Activated T-cell treated with anti-CD3 and anti-CD28 coated beads, Interleukin-2, amount 50 U/mL, for 24 hours (primary cell): ENCODE measurements at regions not wholly inside any gene's neighbourhood (a gene's known extent, or its start where the extent isn't known, plus 50 kb on each side); places are given as distances from the start of the nearest gene placed in this dataset.

Source experiments
- DNase-seq: peaks from one replicate; pipeline ENCODE4 v3.0.0-alpha.2; 2020
- H3K27ac Mint-ChIP-seq: 2 replicates; pipeline ENCODE4 v1.8.0; 2020; ENCODE audit warnings: mild to moderate bottlenecking, mixed read lengths
- H3K27me3 Mint-ChIP-seq: 2 replicates; pipeline ENCODE4 v1.8.0; 2020; ENCODE audit warnings: mixed read lengths
- H3K36me3 Mint-ChIP-seq: 2 replicates; pipeline ENCODE4 v1.8.0; 2020; ENCODE audit warnings: low read depth, mixed read lengths
- H3K4me1 Mint-ChIP-seq: 2 replicates; pipeline ENCODE4 v1.8.0; 2020; ENCODE audit warnings: low read depth, mixed read lengths
- H3K4me3 Mint-ChIP-seq: 2 replicates; pipeline ENCODE4 v1.8.0; 2020; ENCODE audit warnings: mild to moderate bottlenecking, moderate library complexity, mixed read lengths
- H3K9me3 Mint-ChIP-seq: 2 replicates; pipeline ENCODE4 v1.8.0; 2020; ENCODE audit warnings: mixed read lengths

DNA sequence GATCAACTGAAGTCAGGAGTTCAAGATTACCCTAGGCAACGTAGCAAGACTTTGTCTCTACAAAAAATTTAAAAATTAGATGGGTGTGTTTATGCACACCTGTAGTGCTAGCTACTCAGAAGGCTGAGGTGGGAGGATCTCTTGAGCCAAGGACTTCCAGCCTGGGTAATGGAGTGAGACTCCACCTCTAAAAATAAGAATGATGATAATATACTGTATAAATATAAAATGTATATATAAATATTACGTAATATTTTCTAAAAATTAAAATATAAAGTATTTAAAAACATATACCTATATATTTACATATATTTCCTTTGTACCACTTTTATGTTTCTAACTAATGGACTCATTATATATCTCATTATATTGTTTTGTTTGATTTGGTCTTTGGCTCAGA, 409.5 kb upstream of the REG3G start:
- Mint-ChIP-seq H3K4me3 (no peak overlapping the region), H3K27me3 (no peaks in the 10 kb centered on the region), H3K9me3 (peaks cover 13% of the 10 kb centered on the region), H3K4me1 (no peaks in the 10 kb centered on the region), H3K27ac (no peak overlapping the region), H3K36me3 (no peaks in the 10 kb centered on the region)
- DNase-seq, result no peak

DNA sequence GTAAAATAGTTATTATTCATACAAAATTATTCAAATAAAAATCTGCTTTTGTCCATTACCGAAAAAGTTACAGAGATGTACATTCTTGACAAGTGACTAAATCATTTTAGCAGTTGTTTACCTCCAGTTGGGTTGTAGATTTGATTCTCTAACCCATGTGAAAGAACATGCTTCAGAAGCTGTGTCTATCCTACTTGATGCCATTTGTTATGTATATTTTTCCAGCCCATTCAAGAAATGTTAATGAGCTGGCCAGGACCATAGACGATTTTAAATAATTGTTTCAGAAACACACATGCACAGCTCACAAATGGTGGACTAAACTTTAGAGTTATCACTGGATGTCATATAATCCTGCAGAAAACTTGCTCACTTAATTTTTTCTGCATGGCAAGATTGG, 391.1 kb upstream of the REG3G start:
- Mint-ChIP-seq H3K4me1 (no peaks in the 10 kb centered on the region), H3K9me3 (peaks cover 16% of the 10 kb centered on the region), H3K27me3 (no peaks in the 10 kb centered on the region), H3K4me3 (no peak overlapping the region), H3K36me3 (no peaks in the 10 kb centered on the region), H3K27ac (no peak overlapping the region)
- no peak for DNase-seq

DNA sequence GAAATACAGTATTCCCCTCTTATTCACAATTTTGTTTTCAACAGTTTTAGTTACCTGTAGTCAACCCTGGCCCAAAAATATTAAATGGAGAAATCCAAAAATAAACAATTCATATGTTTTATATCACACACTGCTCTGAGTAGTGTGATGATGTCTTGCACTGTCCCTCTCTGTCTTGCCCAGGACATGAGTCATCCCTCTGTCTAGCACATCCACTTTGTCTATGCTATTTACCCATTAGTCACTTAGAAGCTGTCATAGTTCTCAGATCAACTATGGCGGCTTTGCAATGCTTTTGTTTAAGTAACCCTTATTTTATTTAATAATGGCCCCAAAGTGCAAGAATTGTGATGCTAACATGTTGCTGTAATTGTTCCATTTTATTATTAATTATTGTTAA, 380.6 kb upstream of the REG3G start:
- H3K4me3 Mint-ChIP-seq, result no peak overlapping the region
- H3K27me3 Mint-ChIP-seq, result no peaks in the 10 kb centered on the region
- H3K27ac Mint-ChIP-seq, result no peak overlapping the region
- peaks cover 20% of the 10 kb centered on the region for H3K9me3 Mint-ChIP-seq
- DNase-seq, result no peak
- H3K4me1 Mint-ChIP-seq, result no peaks in the 10 kb centered on the region
- H3K36me3 Mint-ChIP-seq, result no peaks in the 10 kb centered on the region

DNA sequence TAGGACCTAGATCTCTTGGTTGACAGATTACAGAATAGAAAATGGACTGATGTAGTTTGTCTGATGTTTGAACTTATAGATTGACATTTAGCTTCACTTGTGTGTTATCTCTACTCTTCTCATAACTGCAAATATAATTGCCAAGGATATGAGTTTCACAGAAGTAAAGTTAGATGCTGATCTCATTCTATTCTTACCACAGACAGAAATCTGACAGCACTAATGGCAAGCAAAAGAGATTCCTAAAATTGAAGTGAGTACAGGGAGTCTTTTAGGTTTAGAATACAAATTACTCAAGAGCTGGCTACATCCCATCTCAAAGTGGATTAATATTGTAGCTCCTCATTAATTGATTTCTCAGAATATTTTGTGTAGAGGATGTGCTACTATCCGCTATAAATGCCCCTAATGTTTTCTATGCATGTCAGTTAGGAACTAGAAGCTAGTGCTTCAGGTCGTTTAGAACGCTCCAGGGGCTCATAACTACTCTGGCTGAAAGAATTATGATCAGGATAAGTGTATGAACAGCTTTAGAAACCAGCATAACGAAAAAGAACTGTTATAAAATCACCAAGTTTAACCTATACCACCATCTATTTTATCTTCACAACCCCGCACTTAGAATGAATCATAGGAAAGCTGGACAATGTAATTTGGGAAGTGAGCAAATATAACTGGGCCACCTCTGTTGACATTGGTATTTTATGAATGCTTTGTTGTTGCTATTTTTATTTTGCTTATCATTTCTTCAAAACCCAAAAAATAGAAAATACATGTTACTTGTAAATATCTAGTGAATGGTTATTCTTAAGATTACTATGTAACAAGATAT, 378.8 kb upstream of the REG3G start:
- no peaks in the 10 kb centered on the region for H3K27me3 Mint-ChIP-seq
- H3K27ac Mint-ChIP-seq, result no peak overlapping the region
- H3K4me3 Mint-ChIP-seq, result no peak overlapping the region
- H3K36me3 Mint-ChIP-seq, result no peaks in the 10 kb centered on the region
- no peaks in the 10 kb centered on the region for H3K4me1 Mint-ChIP-seq
- peaks cover 22% of the 10 kb centered on the region for H3K9me3 Mint-ChIP-seq
- DNase-seq, result no peak

DNA sequence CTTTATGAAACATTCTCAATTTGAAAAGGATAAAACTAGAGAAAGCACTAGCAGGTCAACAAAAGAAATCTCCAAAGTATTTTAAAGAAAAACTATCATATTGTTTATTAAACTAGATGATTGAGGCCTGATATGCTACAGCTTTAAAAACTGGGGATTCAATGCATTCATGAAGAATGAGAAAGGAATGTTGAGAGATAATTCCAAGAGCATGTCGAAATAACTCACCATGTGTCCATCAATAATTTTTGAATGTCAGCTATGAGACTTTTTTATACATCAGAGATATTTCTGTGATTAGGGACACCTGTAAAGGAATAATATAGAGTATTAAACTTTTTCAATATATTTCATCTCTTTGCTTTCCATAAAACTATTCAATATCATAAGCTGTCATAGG, 376.9 kb upstream of the REG3G start:
- H3K4me1 Mint-ChIP-seq, result no peaks in the 10 kb centered on the region
- H3K27ac Mint-ChIP-seq, result no peak overlapping the region
- no peaks in the 10 kb centered on the region for H3K27me3 Mint-ChIP-seq
- peaks cover 24% of the 10 kb centered on the region for H3K9me3 Mint-ChIP-seq
- no peaks in the 10 kb centered on the region for H3K36me3 Mint-ChIP-seq
- no peak overlapping the region for H3K4me3 Mint-ChIP-seq
- DNase-seq, result no peak

DNA sequence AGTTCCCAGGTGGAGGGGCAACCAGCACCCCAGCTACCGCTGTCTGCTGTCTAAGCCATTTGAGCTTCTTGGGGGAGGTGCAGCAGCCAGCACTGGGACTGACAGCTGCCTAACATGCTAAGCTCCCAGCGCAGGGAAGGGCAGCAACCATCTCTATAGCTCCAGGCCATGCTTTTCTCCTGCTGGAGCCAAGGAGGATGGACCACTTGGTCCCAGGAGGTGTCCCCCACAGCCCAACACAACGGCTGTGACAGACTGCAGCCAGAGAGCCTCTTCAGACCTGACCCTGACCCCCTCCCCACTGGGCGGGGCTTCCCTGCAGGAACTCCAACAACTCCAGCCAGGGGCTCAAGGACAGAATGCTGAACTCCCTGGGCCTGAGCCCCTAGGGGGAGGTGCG, 370.6 kb upstream of the REG3G start:
- no peak overlapping the region for H3K4me3 Mint-ChIP-seq
- no peak overlapping the region for H3K27ac Mint-ChIP-seq
- DNase-seq, result no peak
- H3K9me3 Mint-ChIP-seq, result peaks cover 38% of the 10 kb centered on the region
- H3K36me3 Mint-ChIP-seq, result no peaks in the 10 kb centered on the region
- H3K4me1 Mint-ChIP-seq, result no peaks in the 10 kb centered on the region
- no peaks in the 10 kb centered on the region for H3K27me3 Mint-ChIP-seq

DNA sequence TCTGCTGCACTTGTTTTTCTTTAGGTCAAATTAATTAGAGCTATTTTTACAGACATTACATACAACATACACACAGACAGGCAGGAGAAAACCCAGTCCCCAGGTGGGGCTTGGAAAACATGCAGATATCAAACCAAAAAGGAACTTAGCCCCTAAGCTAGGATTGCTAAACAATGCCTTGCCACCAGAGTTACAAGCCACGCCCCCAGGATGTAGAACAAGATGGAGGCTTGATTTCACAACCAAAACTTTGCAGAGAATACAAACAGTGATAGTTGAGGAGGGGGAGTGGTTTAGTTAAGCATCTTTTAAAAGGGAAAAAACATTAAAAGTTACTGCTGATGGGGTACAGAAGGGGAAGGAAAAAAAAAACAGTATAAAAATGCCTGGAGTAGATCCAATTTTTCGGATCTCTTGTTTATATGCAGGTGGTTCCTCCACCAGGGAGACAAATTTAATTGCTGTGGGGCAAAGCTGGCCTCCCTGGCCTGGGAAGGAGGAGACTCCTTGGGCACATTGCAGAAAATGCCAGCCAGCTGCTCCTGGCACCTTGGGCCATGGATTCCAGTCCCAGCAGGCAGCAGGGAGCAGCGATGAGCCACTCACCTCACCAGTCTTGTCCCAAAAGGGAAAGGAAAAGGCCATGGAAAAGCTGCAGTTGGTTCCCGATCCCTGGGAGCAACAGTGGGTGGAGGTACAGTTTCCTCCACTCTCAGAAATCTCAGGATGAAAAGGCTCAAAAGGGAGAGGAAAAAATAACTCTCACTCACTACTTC, 348.4 kb upstream of the REG3G start:
- Mint-ChIP-seq H3K27me3 (no peaks in the 10 kb centered on the region), H3K4me1 (no peaks in the 10 kb centered on the region), H3K9me3 (peaks cover 9% of the 10 kb centered on the region), H3K36me3 (no peaks in the 10 kb centered on the region), H3K27ac (no peak overlapping the region), H3K4me3 (no peak overlapping the region)
- no peak for DNase-seq

DNA sequence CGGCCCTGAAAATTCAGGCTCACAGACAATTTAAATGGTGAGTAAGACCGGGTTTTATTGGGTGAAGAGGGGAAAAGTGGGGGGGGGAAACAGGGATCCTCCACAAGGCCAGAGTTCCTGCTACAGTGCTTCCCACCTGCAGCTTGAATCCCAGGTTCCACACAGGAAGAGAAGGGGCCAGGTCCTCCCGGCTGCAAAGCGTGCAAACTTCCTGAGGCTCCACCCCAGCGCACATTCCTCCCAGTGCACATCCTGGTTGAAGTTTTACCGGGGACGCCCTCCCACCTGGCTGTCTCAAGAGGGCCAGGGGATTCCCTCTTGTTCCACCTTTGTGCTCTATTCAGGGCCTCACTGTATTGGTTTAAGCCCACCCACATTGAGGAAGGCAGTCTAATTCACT, 347.7 kb upstream of the REG3G start:
- Mint-ChIP-seq H3K4me1 (no peaks in the 10 kb centered on the region), H3K27ac (no peak overlapping the region), H3K36me3 (no peaks in the 10 kb centered on the region), H3K4me3 (no peak overlapping the region), H3K27me3 (no peaks in the 10 kb centered on the region), H3K9me3 (peaks cover 11% of the 10 kb centered on the region)
- no peak for DNase-seq

DNA sequence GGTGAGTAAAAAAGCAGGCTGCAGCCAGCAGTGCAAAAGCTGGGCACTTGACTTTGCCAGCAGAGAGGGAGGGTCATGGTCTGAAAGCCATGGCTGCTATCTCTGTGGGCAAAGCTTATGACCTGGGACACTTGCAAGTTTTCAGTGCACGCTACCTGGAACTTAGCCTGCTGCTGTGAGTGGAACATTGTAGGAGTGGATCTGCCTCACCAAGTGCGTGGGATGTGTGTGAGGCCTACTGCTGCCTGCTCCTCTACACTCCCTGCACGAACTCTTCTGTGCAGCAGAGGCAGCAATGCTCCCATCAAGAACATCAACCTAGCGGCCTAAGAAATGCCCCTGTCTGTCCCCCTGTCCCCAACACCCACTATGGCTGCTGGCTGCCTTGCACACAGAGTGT, 344.1 kb upstream of the REG3G start:
- Mint-ChIP-seq H3K9me3 (peaks cover 23% of the 10 kb centered on the region), H3K36me3 (no peaks in the 10 kb centered on the region), H3K4me3 (no peak overlapping the region), H3K27me3 (no peaks in the 10 kb centered on the region), H3K4me1 (no peaks in the 10 kb centered on the region), H3K27ac (no peak overlapping the region)
- no peak for DNase-seq

DNA sequence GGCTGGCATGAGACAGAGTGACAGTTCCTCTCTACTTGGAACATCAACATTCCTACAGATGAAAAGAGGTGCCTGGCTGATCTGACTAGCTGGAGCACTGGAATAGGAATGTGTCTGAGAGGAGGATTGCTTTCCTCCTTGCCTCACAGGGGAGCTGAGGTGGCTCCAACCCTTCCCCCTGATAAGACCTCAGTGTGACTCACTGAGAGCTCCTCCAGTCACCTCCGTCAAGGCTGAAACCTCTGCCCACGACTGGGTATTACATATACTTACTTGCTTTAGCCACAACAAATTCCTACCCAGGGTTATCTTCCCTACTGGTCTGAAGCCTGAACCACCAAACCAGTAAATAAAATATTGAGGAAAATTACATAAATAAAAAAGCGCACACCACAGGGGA, 342.7 kb upstream of the REG3G start:
- H3K9me3 Mint-ChIP-seq, result peaks cover 29% of the 10 kb centered on the region
- no peak overlapping the region for H3K4me3 Mint-ChIP-seq
- no peak for DNase-seq
- H3K36me3 Mint-ChIP-seq, result no peaks in the 10 kb centered on the region
- no peaks in the 10 kb centered on the region for H3K27me3 Mint-ChIP-seq
- H3K27ac Mint-ChIP-seq, result no peak overlapping the region
- no peaks in the 10 kb centered on the region for H3K4me1 Mint-ChIP-seq

DNA sequence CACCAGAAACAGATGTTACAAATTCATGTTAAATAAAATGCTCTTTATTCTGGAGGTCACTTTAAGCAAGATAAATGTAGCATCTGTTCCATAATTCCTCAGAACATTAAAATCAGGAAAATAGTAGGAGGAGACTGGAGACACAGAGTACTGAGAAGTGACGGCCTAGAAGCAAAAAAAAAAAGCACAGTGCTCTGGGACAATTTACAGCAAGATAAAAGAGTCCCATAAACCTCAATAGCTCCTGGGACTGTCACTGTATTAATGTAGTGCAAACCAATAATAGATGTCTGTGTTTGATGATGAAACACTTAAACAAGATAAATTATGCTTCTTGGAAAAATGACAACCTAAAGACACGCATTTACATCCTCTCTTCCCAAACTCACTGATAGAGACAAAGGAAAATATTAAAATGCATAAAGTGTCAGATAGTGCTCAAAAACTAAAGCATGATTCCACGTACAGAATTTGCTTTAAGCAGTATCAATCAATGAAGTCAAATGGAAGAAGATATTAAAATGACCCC, 338.8 kb upstream of the REG3G start:
- Mint-ChIP-seq H3K36me3 (no peaks in the 10 kb centered on the region), H3K27ac (no peak overlapping the region)

DNA sequence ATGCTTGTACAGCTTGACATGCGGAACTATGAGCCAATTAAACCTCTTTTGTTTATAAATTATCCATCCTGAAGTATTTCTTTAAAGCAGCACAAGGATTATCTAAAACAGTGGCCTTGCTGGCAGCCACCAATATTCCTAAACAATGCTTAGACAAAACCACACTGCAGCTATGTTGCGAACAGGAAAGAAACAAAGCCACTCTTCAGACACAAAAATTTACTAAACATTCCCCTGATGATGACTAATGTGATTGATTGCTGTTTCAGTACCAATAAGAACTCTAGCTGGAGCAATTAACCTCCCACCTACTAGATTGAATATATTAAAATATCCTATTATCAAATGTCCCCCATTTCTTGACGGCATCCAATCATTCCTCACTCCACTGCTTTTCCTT, 325.8 kb upstream of the REG3G start:
- no peak overlapping the region for H3K4me3 Mint-ChIP-seq
- peaks cover 13% of the 10 kb centered on the region for H3K9me3 Mint-ChIP-seq
- DNase-seq, result no peak
- H3K27me3 Mint-ChIP-seq, result no peaks in the 10 kb centered on the region
- H3K4me1 Mint-ChIP-seq, result no peaks in the 10 kb centered on the region
- no peaks in the 10 kb centered on the region for H3K36me3 Mint-ChIP-seq
- H3K27ac Mint-ChIP-seq, result no peak overlapping the region

More for the DNA sequence above, 338.8 kb upstream of the REG3G start:
- Mint-ChIP-seq H3K4me3 (no peak overlapping the region), H3K9me3 (peaks cover 35% of the 10 kb centered on the region), H3K27me3 (no peaks in the 10 kb centered on the region), H3K4me1 (no peaks in the 10 kb centered on the region)
- DNase-seq, result no peak

DNA sequence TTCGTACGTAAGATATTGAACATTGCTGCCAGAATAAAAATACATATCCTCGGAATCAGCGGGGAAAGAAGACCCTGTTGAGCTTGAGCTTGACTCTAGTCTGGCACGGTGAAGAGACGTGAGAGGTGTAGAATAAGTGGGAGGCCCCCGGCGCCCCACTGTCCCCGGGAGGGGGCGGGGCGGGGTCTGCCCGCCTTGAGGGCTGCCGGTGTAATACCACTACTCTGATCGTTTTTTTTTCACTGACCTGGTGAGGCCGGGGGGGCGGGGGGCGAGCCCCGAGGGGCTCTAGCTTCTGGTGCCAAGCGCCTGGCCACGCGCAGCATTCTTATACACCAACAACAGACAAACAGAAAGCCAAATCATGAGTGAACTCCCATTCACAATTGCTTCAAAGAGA, 324.0 kb upstream of the REG3G start:
- Mint-ChIP-seq H3K4me1 (no peaks in the 10 kb centered on the region), H3K36me3 (no peaks in the 10 kb centered on the region), H3K9me3 (peaks cover 11% of the 10 kb centered on the region), H3K27me3 (no peaks in the 10 kb centered on the region), H3K27ac (no peak overlapping the region), H3K4me3 (no peak overlapping the region)
- no peak for DNase-seq

DNA sequence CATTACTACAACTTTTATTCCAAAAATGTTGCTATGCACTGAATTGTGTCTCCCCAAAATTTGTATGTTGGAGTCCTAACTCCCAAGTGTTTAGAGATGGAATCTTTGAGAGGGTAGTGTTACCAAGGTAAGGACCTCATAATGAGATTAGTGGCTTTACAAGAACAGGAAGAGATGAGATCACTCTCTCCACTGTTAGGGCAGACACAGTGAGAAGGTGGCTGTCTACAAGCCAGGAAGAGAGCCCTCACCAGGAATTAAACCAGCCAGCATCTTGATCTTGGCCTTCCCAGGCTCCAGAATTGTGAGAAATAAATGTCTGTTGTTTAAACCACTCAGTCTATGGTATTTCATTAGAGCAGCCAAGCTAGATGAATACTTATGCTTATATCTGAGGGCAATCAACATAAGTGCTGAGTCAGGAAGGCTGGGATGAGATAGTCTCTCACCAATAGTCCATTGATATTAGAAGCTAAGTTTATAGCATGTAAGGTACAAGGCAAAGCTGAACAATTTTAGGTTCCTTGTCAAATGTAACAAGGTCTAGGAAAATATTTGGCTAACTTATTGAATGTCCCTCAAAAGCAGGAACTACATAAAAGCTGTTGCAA, 317.6 kb upstream of the REG3G start:
- no peak overlapping the region for H3K4me3 Mint-ChIP-seq
- H3K36me3 Mint-ChIP-seq, result no peaks in the 10 kb centered on the region
- DNase-seq, result no peak
- no peak overlapping the region for H3K27ac Mint-ChIP-seq
- H3K27me3 Mint-ChIP-seq, result no peaks in the 10 kb centered on the region
- H3K4me1 Mint-ChIP-seq, result no peaks in the 10 kb centered on the region
- peaks cover 4% of the 10 kb centered on the region for H3K9me3 Mint-ChIP-seq
